GM23338 (cell line): ENCODE measurements at regions not wholly inside any gene's neighbourhood (a gene's known extent, or its start where the extent isn't known, plus 50 kb on each side); places are given as distances from the start of the nearest gene placed in this dataset.

ENCODE experiments used
- ATAC-seq: fragments of 200-7000 bp; cut with Tn5 transposase; 3 replicates; pipeline ENCODE4 v1.9.1; 2020
- DNase-seq: peaks from one replicate; pipeline ENCODE4 v3.0.0-alpha.2; 2015; ENCODE audit warnings: low spot score
- H2AFZ ChIP-seq: fragments of 200-600 bp; sonication (generic); 2 replicates; pipeline ENCODE4 v1.8.0; 2016; ENCODE audit warnings: antibody characterized with exemption, mild to moderate bottlenecking, moderate library complexity
- H3F3A ChIP-seq: fragments of 200-600 bp; sonication (generic); replicated peaks from 2 replicates; pipeline ENCODE4 v1.8.0; 2017; ENCODE audit warnings: antibody characterized with exemption, mixed run types, low read depth
- H3K27ac ChIP-seq: fragments of 200-600 bp; sonication (generic); 2 replicates; pipeline ENCODE4 v1.6.1; 2016; ENCODE audit warnings: low read depth
- H3K27me3 ChIP-seq: fragments of 200-600 bp; sonication (generic); 2 replicates; pipeline ENCODE4 v1.8.0; 2016; ENCODE audit warnings: mild to moderate bottlenecking, mixed run types, moderate library complexity; ENCODE audit not compliant: insufficient read depth
- H3K36me3 ChIP-seq: fragments of 200-600 bp; sonication (generic); 2 replicates; pipeline ENCODE4 v1.8.0; 2016; ENCODE audit warnings: mild to moderate bottlenecking; ENCODE audit not compliant: insufficient read depth
- H3K4me1 ChIP-seq: fragments of 200-600 bp; sonication (generic); 2 replicates; pipeline ENCODE4 v1.8.0; 2016; ENCODE audit warnings: mild to moderate bottlenecking, moderate library complexity; ENCODE audit not compliant: insufficient read depth
- H3K4me2 ChIP-seq: fragments of 200-600 bp; sonication (generic); 2 replicates; pipeline ENCODE4 v1.7.1; 2017; ENCODE audit warnings: mixed run types
- H3K4me3 ChIP-seq: fragments of 200-600 bp; sonication (generic); 2 replicates; pipeline ENCODE4 v1.6.1; 2016; ENCODE audit warnings: mixed run types
- H3K79me2 ChIP-seq: fragments of 200-600 bp; sonication (generic); replicated peaks from 2 replicates; pipeline ENCODE4 v1.8.0; 2017; ENCODE audit warnings: mild to moderate bottlenecking; ENCODE audit not compliant: insufficient read depth
- H3K9me2 ChIP-seq: fragments of 200-600 bp; sonication (generic); 2 replicates; pipeline ENCODE4 v1.8.0; 2017; ENCODE audit not compliant: insufficient read depth
- H4K20me1 ChIP-seq: fragments of 200-600 bp; sonication (generic); replicated peaks from 2 replicates; pipeline ENCODE4 v1.8.0; 2017; ENCODE audit warnings: mild to moderate bottlenecking; ENCODE audit not compliant: insufficient read depth
- H3K27ac Mint-ChIP-seq: 2 replicates; pipeline ENCODE4 v1.8.0; 2020; ENCODE audit warnings: inconsistent platforms, mild to moderate bottlenecking, moderate library complexity, mixed read lengths
- H3K27me3 Mint-ChIP-seq: 3 replicates; pipeline ENCODE4 v1.8.0; 2022; ENCODE audit warnings: low read depth, mild to moderate bottlenecking, moderate library complexity, mixed read lengths, inconsistent platforms; ENCODE audit not compliant: insufficient read depth, poor library complexity
- H3K36me3 Mint-ChIP-seq: 3 replicates; pipeline ENCODE4 v1.8.0; 2021; ENCODE audit warnings: low read depth, mild to moderate bottlenecking, inconsistent platforms, moderate library complexity, mixed read lengths
- H3K4me1 Mint-ChIP-seq: 3 replicates; pipeline ENCODE4 v1.8.0; 2020; ENCODE audit warnings: mild to moderate bottlenecking, inconsistent platforms, mixed read lengths
- H3K4me3 Mint-ChIP-seq: 3 replicates; pipeline ENCODE4 v1.8.0; 2021; ENCODE audit warnings: moderate library complexity, mild to moderate bottlenecking, inconsistent platforms, mixed read lengths
- H3K9me3 Mint-ChIP-seq: 3 replicates; pipeline ENCODE4 v1.8.0; 2020; ENCODE audit warnings: moderate library complexity, mild to moderate bottlenecking, inconsistent platforms, mixed read lengths
- CREB1 ChIP-seq: fragments of 250-450 bp; sonication (Bioruptor Pico); IDR thresholded peaks from 2 replicates; pipeline ENCODE4 v1.5.0; 2020; ENCODE audit warnings: low read depth, mild to moderate bottlenecking, moderate library complexity
- ETS1 ChIP-seq: IDR thresholded peaks from 2 replicates; pipeline ENCODE4 v1.6.1; 2016; ENCODE audit warnings: antibody characterized with exemption
- EZH2 ChIP-seq: fragments of 200-600 bp; sonication (generic); IDR thresholded peaks from one replicate; pipeline ENCODE4 v1.8.0; 2017; ENCODE audit warnings: antibody characterized with exemption, mild to moderate bottlenecking, low read depth; ENCODE audit not compliant: unreplicated experiment
- EZH2phosphoT487 ChIP-seq: fragments of 200-600 bp; sonication (generic); IDR thresholded peaks from one replicate; pipeline ENCODE4 v1.8.1; 2018; ENCODE audit warnings: antibody characterized with exemption; ENCODE audit not compliant: unreplicated experiment
- REST ChIP-seq: IDR thresholded peaks from one replicate; pipeline ENCODE4 v1.6.1; 2018; ENCODE audit warnings: antibody characterized with exemption; ENCODE audit not compliant: unreplicated experiment
- ZNF114 ChIP-seq: fragments of 250-450 bp; sonication (Bioruptor Pico); IDR thresholded peaks from 2 replicates; pipeline ENCODE4 v1.5.0; 2020; ENCODE audit warnings: mild to moderate bottlenecking, moderate library complexity
- ZNF331 ChIP-seq: fragments of 250-450 bp; sonication (Bioruptor Pico); IDR thresholded peaks from 2 replicates; pipeline ENCODE4 v1.5.0; 2020; ENCODE audit warnings: low read depth, mild to moderate bottlenecking, moderate library complexity
- ZNF462 ChIP-seq: fragments of 250-450 bp; sonication (Bioruptor Pico); IDR thresholded peaks from 2 replicates; pipeline ENCODE4 v1.5.0; 2020; ENCODE audit warnings: mild to moderate bottlenecking, moderate library complexity

GRCh38 chr14:48546996-48547395, 871.6 kb upstream of the MDGA2 start:
- H3K36me3 ChIP-seq, result no peaks in the 10 kb centered on the region
- H3K4me3 Mint-ChIP-seq, result no peak overlapping the region

More at GRCh38 chr14:48546996-48547395, 871.6 kb upstream of the MDGA2 start:
- H4K20me1 ChIP-seq, result no peaks in the 10 kb centered on the region
- TF ChIP-seq CREB1 (no peak), ETS1 (no peak), ZNF462 (no peak), EZH2 (no peak), REST (no peak), EZH2phosphoT487 (no peak), ZNF114 (no peak), ZNF331 (CRISPR knock-in tag) (no peak)
- no peak overlapping the region; the same call in 1 of the 2 replicates for H3K27ac Mint-ChIP-seq
- no peak overlapping the region for H2AFZ ChIP-seq
- peaks cover 16% of the 10 kb centered on the region for H3K4me1 ChIP-seq
- H3K4me3 ChIP-seq, result no peak overlapping the region
- no peak for DNase-seq
- no peaks in the 10 kb centered on the region for H3K9me2 ChIP-seq
- peaks cover 21% of the 10 kb centered on the region; the same call in 2 of the 3 replicates for H3K4me1 Mint-ChIP-seq
- H3F3A ChIP-seq, result no peaks in the 10 kb centered on the region
- H3K27me3 ChIP-seq, result no peaks in the 10 kb centered on the region
- no peaks in the 10 kb centered on the region for H3K79me2 ChIP-seq
- no peaks in the 10 kb centered on the region for H3K27me3 Mint-ChIP-seq
- peaks cover 7% of the 10 kb centered on the region; the same call in 2 of the 3 replicates for H3K36me3 Mint-ChIP-seq
- no peak overlapping the region for H3K4me2 ChIP-seq
- H3K9me3 Mint-ChIP-seq, result peaks cover 6% of the 10 kb centered on the region; the same call in 1 of the 3 replicates
- no peak for ATAC-seq
- H3K27ac ChIP-seq, result no peak overlapping the region
